ENCODE measurements at regions not wholly inside any gene's neighbourhood (a gene's known extent, or its start where the extent isn't known, plus 50 kb on each side); places are given as distances from the start of the nearest gene placed in this dataset.

- Histone ChIP-seq H3K27me3 (ENCODE audit: insufficient read depth, low read length) (no peaks in the 10 kb centered on the region), H3K4me3 (ENCODE audit: low read depth, low read length, poor library complexity, severe bottlenecking) (no peak overlapping the region), H3K9me2 (ENCODE audit: low read depth, low read length) (no peaks in the 10 kb centered on the region), H3F3A (ENCODE audit: insufficient read depth, low read length) (no peaks in the 10 kb centered on the region), H4K20me1 (ENCODE audit: insufficient read depth, low read length) (no peaks in the 10 kb centered on the region), H3K4me1 (ENCODE audit: insufficient read depth, low read length, severe bottlenecking) (peaks cover 5% of the 10 kb centered on the region), H3K9ac (ENCODE audit: low read length) (no peak overlapping the region), H3K36me3 (ENCODE audit: insufficient read depth, low read length) (no peaks in the 10 kb centered on the region), H3K27ac (ENCODE audit: low read depth, low read length, poor library complexity, severe bottlenecking) (no peak overlapping the region), H3K79me2 (ENCODE audit: insufficient read depth, low read length) (no peaks in the 10 kb centered on the region), H2AFZ (ENCODE audit: low read length) (no peak overlapping the region), H3K9me3 (ENCODE audit: low read length) (no peaks in the 10 kb centered on the region), H3K4me2 (ENCODE audit: low read length) (no peak overlapping the region)
- TF ChIP-seq CTCF (IDR thresholded peaks at IDR 0.05; ENCODE audit: low read length): no peak
- TF ChIP-seq EZH2 (IDR thresholded peaks at IDR 0.05; ENCODE audit: borderline replicate concordance, low read length): no peak
Observed at GRCh38 chr5:107254214-107254901, 416.4 kb downstream of the EFNA5 start.

- H3K4me3 ChIP-seq (ENCODE audit: low read depth, low read length, poor library complexity, severe bottlenecking): no peak overlapping the region
- no peaks in the 10 kb centered on the region for H3K79me2 ChIP-seq (ENCODE audit: insufficient read depth, low read length)
- no peaks in the 10 kb centered on the region for H3K9me3 ChIP-seq (ENCODE audit: low read length)
- no peak overlapping the region for H3K9ac ChIP-seq (ENCODE audit: low read length)
- no peaks in the 10 kb centered on the region for H3K36me3 ChIP-seq (ENCODE audit: insufficient read depth, low read length)
- H3K4me2 ChIP-seq (ENCODE audit: low read length): no peak overlapping the region
- peaks cover 5% of the 10 kb centered on the region for H3K4me1 ChIP-seq (ENCODE audit: insufficient read depth, low read length, severe bottlenecking)
- TF ChIP-seq CTCF (IDR thresholded peaks at IDR 0.05; ENCODE audit: low read length): no peak
- no peak for TF ChIP-seq EZH2 (IDR thresholded peaks at IDR 0.05; ENCODE audit: borderline replicate concordance, low read length)
- H3K9me2 ChIP-seq (ENCODE audit: low read depth, low read length): no peaks in the 10 kb centered on the region
- H2AFZ ChIP-seq (ENCODE audit: low read length): no peak overlapping the region; the same call in 1 of the 2 replicates
- H3F3A ChIP-seq (ENCODE audit: insufficient read depth, low read length): no peaks in the 10 kb centered on the region
- no peak overlapping the region for H3K27ac ChIP-seq (ENCODE audit: low read depth, low read length, poor library complexity, severe bottlenecking)
- H3K27me3 ChIP-seq (ENCODE audit: insufficient read depth, low read length): no peaks in the 10 kb centered on the region
- no peaks in the 10 kb centered on the region for H4K20me1 ChIP-seq (ENCODE audit: insufficient read depth, low read length)
Observed at GRCh38 chr5:107253246-107253645, 417.5 kb downstream of the EFNA5 start.

- H3K36me3 ChIP-seq (ENCODE audit: insufficient read depth, low read length): no peaks in the 10 kb centered on the region
- H3K4me2 ChIP-seq (ENCODE audit: low read length): no peak overlapping the region
- no peaks in the 10 kb centered on the region for H3K9me3 ChIP-seq (ENCODE audit: low read length)
- H3K27ac ChIP-seq (ENCODE audit: low read depth, low read length, poor library complexity, severe bottlenecking): no peak overlapping the region
- H3K4me1 ChIP-seq (ENCODE audit: insufficient read depth, low read length, severe bottlenecking): peaks cover 5% of the 10 kb centered on the region
- no peak overlapping the region for H2AFZ ChIP-seq (ENCODE audit: low read length)
- no peaks in the 10 kb centered on the region for H3F3A ChIP-seq (ENCODE audit: insufficient read depth, low read length)
- H3K4me3 ChIP-seq (ENCODE audit: low read depth, low read length, poor library complexity, severe bottlenecking): no peak overlapping the region
- TF ChIP-seq EZH2 (IDR thresholded peaks at IDR 0.05; ENCODE audit: borderline replicate concordance, low read length) (no peak), CTCF (IDR thresholded peaks at IDR 0.05; ENCODE audit: low read length) (no peak)
- H3K9ac ChIP-seq (ENCODE audit: low read length): no peak overlapping the region
- H3K27me3 ChIP-seq (ENCODE audit: insufficient read depth, low read length): no peaks in the 10 kb centered on the region
- no peaks in the 10 kb centered on the region for H3K79me2 ChIP-seq (ENCODE audit: insufficient read depth, low read length)
- no peaks in the 10 kb centered on the region for H3K9me2 ChIP-seq (ENCODE audit: low read depth, low read length)
- H4K20me1 ChIP-seq (ENCODE audit: insufficient read depth, low read length): no peaks in the 10 kb centered on the region
Observed at GRCh38 chr5:107251151-107251550, 419.6 kb downstream of the EFNA5 start.
